ENCODE measurements at regions not wholly inside any gene's neighbourhood (a gene's known extent, or its start where the extent isn't known, plus 50 kb on each side); places are given as distances from the start of the nearest gene placed in this dataset.

- TF ChIP-seq, protein P1, sequence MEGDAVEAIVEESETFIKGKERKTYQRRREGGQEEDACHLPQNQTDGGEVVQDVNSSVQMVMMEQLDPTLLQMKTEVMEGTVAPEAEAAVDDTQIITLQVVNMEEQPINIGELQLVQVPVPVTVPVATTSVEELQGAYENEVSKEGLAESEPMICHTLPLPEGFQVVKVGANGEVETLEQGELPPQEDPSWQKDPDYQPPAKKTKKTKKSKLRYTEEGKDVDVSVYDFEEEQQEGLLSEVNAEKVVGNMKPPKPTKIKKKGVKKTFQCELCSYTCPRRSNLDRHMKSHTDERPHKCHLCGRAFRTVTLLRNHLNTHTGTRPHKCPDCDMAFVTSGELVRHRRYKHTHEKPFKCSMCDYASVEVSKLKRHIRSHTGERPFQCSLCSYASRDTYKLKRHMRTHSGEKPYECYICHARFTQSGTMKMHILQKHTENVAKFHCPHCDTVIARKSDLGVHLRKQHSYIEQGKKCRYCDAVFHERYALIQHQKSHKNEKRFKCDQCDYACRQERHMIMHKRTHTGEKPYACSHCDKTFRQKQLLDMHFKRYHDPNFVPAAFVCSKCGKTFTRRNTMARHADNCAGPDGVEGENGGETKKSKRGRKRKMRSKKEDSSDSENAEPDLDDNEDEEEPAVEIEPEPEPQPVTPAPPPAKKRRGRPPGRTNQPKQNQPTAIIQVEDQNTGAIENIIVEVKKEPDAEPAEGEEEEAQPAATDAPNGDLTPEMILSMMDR (IDR thresholded peaks at IDR 0.05), result no peak
- TF ChIP-seq EZH2 (IDR thresholded peaks at IDR 0.05), result no peak
These were observed 152.3 kb downstream of the HSD17B3 start for GRCh38 chr9:96149533-96150280.
